ENCODE measurements at regions not wholly inside any gene's neighbourhood (a gene's known extent, or its start where the extent isn't known, plus 50 kb on each side); places are given as distances from the start of the nearest gene placed in this dataset.

GRCh38 chr22:25514436-25515180 lies 49.9 kb upstream of the GRK3 start:
- no peak for TF ChIP-seq NCOR1 (IDR thresholded peaks at IDR 0.05; ENCODE audit: borderline replicate concordance, low read length)
- no peak for TF ChIP-seq SETDB1 (CRISPR knock-in tag; IDR thresholded peaks at IDR 0.05; ENCODE audit: borderline replicate concordance)
- TF ChIP-seq ZNF24 (IDR thresholded peaks at IDR 0.05), result no peak
- TF ChIP-seq EZH2 (conservative IDR thresholded peaks at IDR 0.05; ENCODE audit: low read depth, low read length), result no peak
- TF ChIP-seq POLR2A (IDR thresholded peaks at IDR 0.05; ENCODE audit: insufficient read depth in 1 of 2, low read depth in 2 of 2, low read length in 2 of 2), result no peak
- TF ChIP-seq, protein P1, sequence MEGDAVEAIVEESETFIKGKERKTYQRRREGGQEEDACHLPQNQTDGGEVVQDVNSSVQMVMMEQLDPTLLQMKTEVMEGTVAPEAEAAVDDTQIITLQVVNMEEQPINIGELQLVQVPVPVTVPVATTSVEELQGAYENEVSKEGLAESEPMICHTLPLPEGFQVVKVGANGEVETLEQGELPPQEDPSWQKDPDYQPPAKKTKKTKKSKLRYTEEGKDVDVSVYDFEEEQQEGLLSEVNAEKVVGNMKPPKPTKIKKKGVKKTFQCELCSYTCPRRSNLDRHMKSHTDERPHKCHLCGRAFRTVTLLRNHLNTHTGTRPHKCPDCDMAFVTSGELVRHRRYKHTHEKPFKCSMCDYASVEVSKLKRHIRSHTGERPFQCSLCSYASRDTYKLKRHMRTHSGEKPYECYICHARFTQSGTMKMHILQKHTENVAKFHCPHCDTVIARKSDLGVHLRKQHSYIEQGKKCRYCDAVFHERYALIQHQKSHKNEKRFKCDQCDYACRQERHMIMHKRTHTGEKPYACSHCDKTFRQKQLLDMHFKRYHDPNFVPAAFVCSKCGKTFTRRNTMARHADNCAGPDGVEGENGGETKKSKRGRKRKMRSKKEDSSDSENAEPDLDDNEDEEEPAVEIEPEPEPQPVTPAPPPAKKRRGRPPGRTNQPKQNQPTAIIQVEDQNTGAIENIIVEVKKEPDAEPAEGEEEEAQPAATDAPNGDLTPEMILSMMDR (CRISPR knock-in tag; IDR thresholded peaks at IDR 0.05), result no peak
- TF ChIP-seq, protein P2, sequence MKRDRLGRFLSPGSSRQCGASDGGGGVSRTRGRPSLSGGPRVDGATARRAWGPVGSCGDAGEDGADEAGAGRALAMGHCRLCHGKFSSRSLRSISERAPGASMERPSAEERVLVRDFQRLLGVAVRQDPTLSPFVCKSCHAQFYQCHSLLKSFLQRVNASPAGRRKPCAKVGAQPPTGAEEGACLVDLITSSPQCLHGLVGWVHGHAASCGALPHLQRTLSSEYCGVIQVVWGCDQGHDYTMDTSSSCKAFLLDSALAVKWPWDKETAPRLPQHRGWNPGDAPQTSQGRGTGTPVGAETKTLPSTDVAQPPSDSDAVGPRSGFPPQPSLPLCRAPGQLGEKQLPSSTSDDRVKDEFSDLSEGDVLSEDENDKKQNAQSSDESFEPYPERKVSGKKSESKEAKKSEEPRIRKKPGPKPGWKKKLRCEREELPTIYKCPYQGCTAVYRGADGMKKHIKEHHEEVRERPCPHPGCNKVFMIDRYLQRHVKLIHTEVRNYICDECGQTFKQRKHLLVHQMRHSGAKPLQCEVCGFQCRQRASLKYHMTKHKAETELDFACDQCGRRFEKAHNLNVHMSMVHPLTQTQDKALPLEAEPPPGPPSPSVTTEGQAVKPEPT (CRISPR knock-in tag; IDR thresholded peaks at IDR 0.05; ENCODE audit: low read depth), result no peak
- TF ChIP-seq KAT2B (IDR thresholded peaks at IDR 0.05; ENCODE audit: borderline replicate concordance, low read depth, low read length), result no peak
- TF ChIP-seq, protein P3, sequence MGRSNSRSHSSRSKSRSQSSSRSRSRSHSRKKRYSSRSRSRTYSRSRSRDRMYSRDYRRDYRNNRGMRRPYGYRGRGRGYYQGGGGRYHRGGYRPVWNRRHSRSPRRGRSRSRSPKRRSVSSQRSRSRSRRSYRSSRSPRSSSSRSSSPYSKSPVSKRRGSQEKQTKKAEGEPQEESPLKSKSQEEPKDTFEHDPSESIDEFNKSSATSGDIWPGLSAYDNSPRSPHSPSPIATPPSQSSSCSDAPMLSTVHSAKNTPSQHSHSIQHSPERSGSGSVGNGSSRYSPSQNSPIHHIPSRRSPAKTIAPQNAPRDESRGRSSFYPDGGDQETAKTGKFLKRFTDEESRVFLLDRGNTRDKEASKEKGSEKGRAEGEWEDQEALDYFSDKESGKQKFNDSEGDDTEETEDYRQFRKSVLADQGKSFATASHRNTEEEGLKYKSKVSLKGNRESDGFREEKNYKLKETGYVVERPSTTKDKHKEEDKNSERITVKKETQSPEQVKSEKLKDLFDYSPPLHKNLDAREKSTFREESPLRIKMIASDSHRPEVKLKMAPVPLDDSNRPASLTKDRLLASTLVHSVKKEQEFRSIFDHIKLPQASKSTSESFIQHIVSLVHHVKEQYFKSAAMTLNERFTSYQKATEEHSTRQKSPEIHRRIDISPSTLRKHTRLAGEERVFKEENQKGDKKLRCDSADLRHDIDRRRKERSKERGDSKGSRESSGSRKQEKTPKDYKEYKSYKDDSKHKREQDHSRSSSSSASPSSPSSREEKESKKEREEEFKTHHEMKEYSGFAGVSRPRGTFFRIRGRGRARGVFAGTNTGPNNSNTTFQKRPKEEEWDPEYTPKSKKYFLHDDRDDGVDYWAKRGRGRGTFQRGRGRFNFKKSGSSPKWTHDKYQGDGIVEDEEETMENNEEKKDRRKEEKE (IDR thresholded peaks at IDR 0.05), result no peak
- TF ChIP-seq SRF (IDR thresholded peaks at IDR 0.05; ENCODE audit: low read depth, low read length), result no peak

All from HepG2 (cell line).